Thyroid gland (tissue), 4 donors: ENCODE measurements at regions not wholly inside any gene's neighbourhood (a gene's known extent, or its start where the extent isn't known, plus 50 kb on each side); places are given as distances from the start of the nearest gene placed in this dataset. TPM values are rescaled to one million over a fixed set of nuclear protein-coding genes. Genes with fewer than 3 reads are reported as not detected.

Experiments used
- DNase-seq, 2 donors: peaks; one replicate each; pipeline ENCODE4 v3.0.0-alpha.2; 2019
- H3K27ac ChIP-seq, 3 donors: fragments of 200-600 bp; sonication (generic); 1 replicate in 2 of 3; 2 replicates in 1 of 3; pipeline ENCODE4 v1.5.1; 2016 to 2019; ENCODE audit warnings: mild to moderate bottlenecking in 1 of 3, moderate library complexity in 1 of 3
- H3K27me3 ChIP-seq: fragments of 200-600 bp; sonication (generic); one replicate; pipeline ENCODE4 v1.5.1; 2019
- H3K36me3 ChIP-seq, 2 donors: fragments of 200-600 bp; sonication (generic); one replicate each; pipeline ENCODE4 v1.5.1; 2016 to 2019
- H3K4me1 ChIP-seq, 2 donors: fragments of 200-600 bp; sonication (generic); one replicate each; pipeline ENCODE4 v1.5.1; 2017 to 2019
- H3K4me3 ChIP-seq, 3 donors: fragments of 200-600 bp; sonication (generic); replicated peaks in 1 of 3; 1 replicate in 2 of 3; 2 replicates in 1 of 3; pipeline ENCODE4 v1.5.1; 2016; ENCODE audit warnings: mild to moderate bottlenecking in 1 of 3
- H3K9me3 ChIP-seq: fragments of 200-600 bp; sonication (generic); one replicate; pipeline ENCODE4 v1.5.1; 2017
- POLR2A ChIP-seq, 2 donors: fragments of 450-650 bp; IDR thresholded peaks; one replicate each; pipeline ENCODE4 v1.6.1; 2017; ENCODE audit warnings: antibody characterized with exemption in 2 of 2, mild to moderate bottlenecking in 2 of 2, moderate library complexity in 1 of 2
- WGBS, 2 donors: methylation state at CpG; one replicate each; pipeline ENCODE4 v1.1.5; 2017; 5-methylcytosine and 5-hydroxymethylcytosine counted together
- intact Hi-C: fragments of 100-400 bp; cut with DNase I; formaldehyde crosslinking; loops from one replicate; pipeline ENCODE4 v1.15.1; 2023
- small RNA-seq: library from RNA; depleted of rRNA; stranded (forward); fragments of <200 nt; gene quantifications from one replicate; pipeline ENCODE3, GENCODE V24; 2016
- TF ChIP-seq, protein P1 (sequence below), 6 experiments: fragments of 200-600 bp in 3 of 6; fragments of 450-650 bp in 3 of 6; sonication (generic) in 3 of 6; IDR thresholded peaks; one replicate each; pipeline ENCODE4 v1.5.1; 2016 to 2019; ENCODE audit warnings: antibody characterized with exemption in 6 of 6, mild to moderate bottlenecking in 2 of 6, inconsistent platforms in 1 of 6, moderate library complexity in 1 of 6

DNA sequence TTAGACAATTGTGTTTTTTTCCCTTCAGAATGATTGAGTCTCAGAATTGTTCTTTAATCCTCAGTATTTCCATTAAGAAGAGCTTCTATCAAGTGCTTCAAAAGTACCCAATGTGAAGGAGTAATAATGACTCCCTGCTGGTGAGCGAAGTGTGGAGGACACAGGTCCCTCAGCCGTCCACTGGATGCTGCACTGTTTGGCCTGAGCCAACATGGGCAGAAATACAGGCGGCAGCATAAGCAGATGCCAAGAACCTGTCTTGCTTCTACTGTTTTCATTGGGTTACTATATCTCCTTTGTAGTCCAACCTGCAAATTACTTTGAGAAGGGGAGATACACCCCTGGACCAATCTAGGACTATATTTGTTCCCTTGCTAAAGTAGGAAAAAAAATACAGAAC is 55.3 kb upstream of the DPH5 start:
- Histone ChIP-seq H3K4me1 (no peaks in the 10 kb centered on the region), H3K27ac (no peak overlapping the region), H3K27me3 (no peaks in the 10 kb centered on the region), H3K9me3 (no peaks in the 10 kb centered on the region), H3K4me3 (no peak overlapping the region), H3K36me3 (no peaks in the 10 kb centered on the region)
- DNase-seq = no peak
- WGBS, 2 donors = 97 to 100% methylated on average over 3 of the region's 3 CpGs
- TF ChIP-seq, protein P1, sequence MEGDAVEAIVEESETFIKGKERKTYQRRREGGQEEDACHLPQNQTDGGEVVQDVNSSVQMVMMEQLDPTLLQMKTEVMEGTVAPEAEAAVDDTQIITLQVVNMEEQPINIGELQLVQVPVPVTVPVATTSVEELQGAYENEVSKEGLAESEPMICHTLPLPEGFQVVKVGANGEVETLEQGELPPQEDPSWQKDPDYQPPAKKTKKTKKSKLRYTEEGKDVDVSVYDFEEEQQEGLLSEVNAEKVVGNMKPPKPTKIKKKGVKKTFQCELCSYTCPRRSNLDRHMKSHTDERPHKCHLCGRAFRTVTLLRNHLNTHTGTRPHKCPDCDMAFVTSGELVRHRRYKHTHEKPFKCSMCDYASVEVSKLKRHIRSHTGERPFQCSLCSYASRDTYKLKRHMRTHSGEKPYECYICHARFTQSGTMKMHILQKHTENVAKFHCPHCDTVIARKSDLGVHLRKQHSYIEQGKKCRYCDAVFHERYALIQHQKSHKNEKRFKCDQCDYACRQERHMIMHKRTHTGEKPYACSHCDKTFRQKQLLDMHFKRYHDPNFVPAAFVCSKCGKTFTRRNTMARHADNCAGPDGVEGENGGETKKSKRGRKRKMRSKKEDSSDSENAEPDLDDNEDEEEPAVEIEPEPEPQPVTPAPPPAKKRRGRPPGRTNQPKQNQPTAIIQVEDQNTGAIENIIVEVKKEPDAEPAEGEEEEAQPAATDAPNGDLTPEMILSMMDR (IDR thresholded peaks at IDR 0.05) = no peak
- no peak for TF ChIP-seq POLR2A (IDR thresholded peaks at IDR 0.05)
- intact Hi-C loops = no loop called here

DNA sequence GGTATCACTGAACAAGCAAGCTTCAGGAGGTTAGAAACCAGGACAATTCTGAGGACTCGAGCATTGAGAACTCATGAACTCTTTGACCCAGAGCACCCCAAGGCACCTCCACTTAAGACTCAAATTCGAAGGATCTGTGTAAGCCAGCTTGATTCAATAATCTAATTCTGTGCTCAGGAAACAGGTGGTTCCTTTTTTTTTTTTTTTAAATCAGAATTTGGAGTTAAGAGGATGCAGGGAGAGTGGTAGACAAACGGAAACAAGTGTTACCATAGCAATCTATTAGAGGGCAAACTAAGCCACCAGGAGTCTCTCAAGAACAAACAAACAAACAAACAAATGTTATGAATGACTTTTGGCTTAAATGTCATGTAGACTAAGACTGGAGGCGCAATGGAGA is 53.8 kb upstream of the DPH5 start:
- intact Hi-C loops = no loop called here
- H3K27me3 ChIP-seq = no peaks in the 10 kb centered on the region
- TF ChIP-seq POLR2A (IDR thresholded peaks at IDR 0.05) = no peak
- TF ChIP-seq, protein P1 (IDR thresholded peaks at IDR 0.05) = no peak
- DNase-seq = no peak
- H3K9me3 ChIP-seq = no peaks in the 10 kb centered on the region
- WGBS, 2 donors = 75 to 85% methylated on average over 4 of the region's 4 CpGs
- H3K36me3 ChIP-seq = no peaks in the 10 kb centered on the region
- H3K27ac ChIP-seq = no peak overlapping the region
- no peak overlapping the region for H3K4me3 ChIP-seq
- H3K4me1 ChIP-seq = no peaks in the 10 kb centered on the region

DNA sequence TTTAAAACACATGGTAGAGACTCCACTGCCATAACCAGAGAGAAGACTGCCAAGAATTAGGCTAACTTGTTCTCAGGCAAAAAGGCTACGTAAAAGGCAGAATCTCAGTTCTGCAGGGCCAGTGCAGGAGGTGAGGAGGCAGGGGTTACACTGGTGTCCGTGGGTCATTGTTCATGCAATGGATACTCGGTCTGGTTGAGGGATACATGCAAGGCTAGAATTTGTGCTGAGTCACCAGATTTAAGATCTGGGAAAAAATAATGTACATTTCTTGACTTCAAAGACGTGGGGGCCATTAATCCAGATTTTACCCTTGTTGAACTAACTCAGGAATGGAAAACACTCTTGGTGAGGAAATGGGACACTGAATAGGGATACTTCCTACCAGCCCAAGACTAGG is 52.3 kb upstream of the DPH5 start:
- Histone ChIP-seq H3K36me3 (no peaks in the 10 kb centered on the region), H3K27ac (no peak overlapping the region), H3K4me3 (no peak overlapping the region), H3K27me3 (no peaks in the 10 kb centered on the region), H3K9me3 (no peaks in the 10 kb centered on the region), H3K4me1 (no peaks in the 10 kb centered on the region)
- no peak for DNase-seq
- intact Hi-C loops = no loop called here
- 95 to 98% methylated on average over 4 of the region's 4 CpGs for WGBS, 2 donors
- TF ChIP-seq POLR2A (IDR thresholded peaks at IDR 0.05) = no peak
- TF ChIP-seq, protein P1 (IDR thresholded peaks at IDR 0.05) = no peak

DNA sequence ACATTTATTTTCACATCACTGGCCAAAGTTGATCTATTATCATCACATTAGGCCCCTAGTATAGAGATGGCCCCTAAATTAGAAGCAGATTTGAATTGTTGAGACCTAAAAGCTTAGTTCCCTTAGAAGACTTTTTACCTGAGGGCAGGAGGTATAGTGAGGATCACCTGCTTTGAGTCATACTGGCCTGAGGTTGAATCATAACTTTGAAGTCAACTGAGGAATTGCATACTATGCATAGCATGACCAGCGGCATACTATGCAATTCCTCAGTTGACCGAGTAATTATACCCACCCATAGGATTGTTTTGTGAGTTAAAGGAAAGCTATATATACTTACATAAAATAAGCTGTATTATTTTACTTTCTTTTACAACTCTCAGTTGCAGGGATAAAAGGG is 50.3 kb upstream of the DPH5 start:
- H3K4me1 ChIP-seq = no peaks in the 10 kb centered on the region
- TF ChIP-seq POLR2A (IDR thresholded peaks at IDR 0.05) = no peak
- TF ChIP-seq, protein P1 (IDR thresholded peaks at IDR 0.05) = no peak
- H3K27me3 ChIP-seq = no peaks in the 10 kb centered on the region
- H3K27ac ChIP-seq = no peak overlapping the region
- H3K4me3 ChIP-seq = no peak overlapping the region
- no peaks in the 10 kb centered on the region for H3K9me3 ChIP-seq
- intact Hi-C loops = no loop called here
- 97 to 100% methylated on average over 2 of the region's 2 CpGs for WGBS, 2 donors
- no peak for DNase-seq
- no peaks in the 10 kb centered on the region for H3K36me3 ChIP-seq

Small RNA genes lying in the stretch of these regions (small RNA-seq; reads per million reads assigned to genes)
- not detected for gene RF00424
